HG02623 (cell line): ENCODE measurements at regions not wholly inside any gene's neighbourhood (a gene's known extent, or its start where the extent isn't known, plus 50 kb on each side); places are given as distances from the start of the nearest gene placed in this dataset.

Source experiments
- ATAC-seq: cut with Tn5 transposase; IDR thresholded peaks from one replicate; pipeline ENCODE4 v1.9.1; 2021; ENCODE audit warnings: moderate library complexity; ENCODE audit not compliant: unreplicated experiment

DNA sequence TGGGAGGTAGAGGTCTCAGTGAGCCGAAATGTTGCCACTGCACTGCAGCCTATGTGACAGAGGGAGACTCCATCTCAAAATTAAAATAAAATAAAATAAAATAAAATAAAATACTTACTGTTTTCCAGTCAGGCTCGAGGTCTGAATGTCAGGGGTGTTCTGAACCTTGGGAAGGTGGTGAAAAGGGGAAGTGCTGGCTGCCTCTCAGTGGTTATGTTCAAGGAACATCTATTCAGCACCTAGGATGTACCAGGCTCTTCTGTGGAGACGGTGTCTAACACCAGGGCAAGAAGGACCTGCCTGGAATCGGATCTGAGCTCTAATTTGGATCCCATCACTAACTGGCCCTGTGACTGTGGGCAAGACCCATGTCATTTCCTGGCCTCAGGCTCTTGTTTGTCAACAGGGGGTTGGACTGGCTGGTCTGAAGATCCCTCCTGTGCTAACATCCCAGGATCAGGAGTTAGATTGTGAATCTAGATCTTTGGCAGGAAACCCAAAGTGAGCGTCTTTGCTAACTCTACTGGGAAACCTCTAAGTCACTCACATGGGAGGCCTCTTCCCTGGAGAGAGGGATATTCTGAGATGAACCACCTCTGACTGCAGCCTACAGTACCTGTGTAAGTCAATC lies 63.4 kb upstream of the SIRPG start:
- ATAC-seq: no peak

DNA sequence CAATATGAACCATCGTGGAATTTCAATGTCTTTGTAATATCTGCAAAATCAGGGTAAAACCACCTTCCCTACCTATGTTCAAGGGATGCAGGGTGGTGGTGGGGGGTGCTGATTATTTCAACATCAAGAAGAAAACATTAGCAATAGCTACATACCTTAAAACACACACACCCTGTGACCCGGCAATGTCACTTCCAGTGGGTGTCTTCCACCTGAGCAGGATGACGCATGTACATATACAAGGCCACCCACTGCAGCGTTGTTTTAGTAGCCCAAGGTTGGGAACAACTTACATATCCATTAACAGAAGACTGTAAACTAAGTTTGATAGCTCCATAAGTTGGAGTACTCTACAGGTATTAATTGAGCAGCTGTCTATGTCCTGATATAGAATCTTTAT lies 62.6 kb upstream of the SIRPG start:
- ATAC-seq: no peak

GRCh38 chr20:1718604-1719384 lies 61.2 kb upstream of the SIRPG start:
- no peak for ATAC-seq

DNA sequence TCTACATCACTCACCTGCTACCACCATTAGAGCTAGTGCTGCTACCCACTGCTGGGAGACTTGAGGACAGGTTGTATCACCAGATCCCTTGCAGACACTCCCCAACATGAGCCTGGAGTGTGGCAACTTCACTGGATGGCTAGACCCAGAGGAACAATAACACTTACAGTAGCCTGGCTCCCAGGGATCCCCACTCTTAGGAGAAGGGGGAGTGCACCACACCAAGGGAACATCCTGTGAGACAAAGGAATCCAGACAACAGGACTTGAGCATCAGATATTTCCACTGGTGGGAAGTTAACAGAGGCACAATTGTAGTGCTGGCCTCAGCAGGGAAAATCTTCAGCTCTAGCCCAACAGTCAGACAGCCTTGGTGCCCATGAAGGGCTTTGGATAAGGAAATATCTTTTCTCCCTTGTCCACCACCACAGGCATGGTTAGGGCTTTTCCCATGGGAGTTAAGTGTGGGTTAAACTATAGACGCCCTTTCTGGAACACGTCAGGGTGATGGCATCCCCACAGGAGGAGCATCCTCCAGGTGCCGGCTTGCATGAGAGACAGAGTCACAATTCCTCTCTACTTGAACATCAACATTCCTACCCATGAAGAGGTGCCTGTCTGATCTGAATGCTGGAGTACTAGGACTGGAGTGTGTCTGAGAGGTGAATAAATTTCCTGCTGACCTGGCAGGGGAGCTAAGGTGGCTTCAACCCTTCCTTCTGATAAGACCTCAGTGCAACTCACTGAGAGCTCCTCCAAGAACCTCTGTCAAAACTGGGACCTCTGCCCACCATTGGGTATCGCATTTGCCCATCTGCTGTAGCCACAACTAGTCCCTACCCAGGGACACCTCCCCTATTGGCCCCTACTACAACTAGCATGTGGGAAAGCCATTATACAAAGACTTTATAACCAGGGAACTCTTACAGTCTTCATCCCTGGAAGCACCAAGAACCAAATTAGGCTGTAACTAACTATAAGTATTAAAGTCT lies 55.4 kb upstream of the SIRPG start:
- no peak for ATAC-seq

- no peak for ATAC-seq
Measured at GRCh38 chr20:1711826-1712601, 54.4 kb upstream of the SIRPG start.

DNA sequence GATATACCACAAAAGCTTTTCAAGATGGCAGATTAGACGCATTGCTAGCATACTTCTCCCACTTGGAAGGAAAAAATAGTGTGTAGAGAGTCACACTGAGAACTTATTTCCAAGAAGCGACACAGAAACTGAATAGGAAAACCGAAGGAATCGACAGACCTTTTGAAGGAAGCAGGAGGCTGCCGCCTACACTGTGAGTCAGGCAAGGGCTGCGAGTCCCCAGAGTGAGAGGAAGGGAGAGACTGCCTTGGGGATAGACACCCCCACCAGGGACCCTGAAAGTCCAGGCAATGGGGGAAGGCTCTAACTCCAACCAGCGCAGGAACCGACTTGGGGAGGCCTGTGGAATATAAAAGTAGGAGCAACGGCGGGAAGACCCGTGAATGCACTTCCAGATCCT lies 53.7 kb upstream of the SIRPG start:
- no peak for ATAC-seq

DNA sequence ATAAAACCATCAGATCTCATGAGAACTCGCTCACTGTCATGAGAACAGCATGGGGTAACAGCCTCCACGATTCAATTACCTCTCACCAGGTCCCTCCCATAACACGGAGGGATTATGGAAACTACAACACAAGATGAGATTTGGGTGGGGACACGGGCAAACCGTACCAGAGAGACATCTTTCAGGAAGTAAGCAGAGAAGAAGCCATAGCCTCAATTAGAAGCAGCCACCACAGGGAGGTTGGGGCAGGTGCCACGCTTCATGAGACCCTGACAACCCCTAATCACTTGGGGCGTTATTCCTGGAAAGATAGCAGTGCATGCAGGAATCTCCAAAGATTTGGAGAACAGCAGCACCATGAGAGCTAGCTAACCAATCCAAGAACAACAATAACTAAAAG lies 52.9 kb upstream of the SIRPG start:
- ATAC-seq: no peak

DNA sequence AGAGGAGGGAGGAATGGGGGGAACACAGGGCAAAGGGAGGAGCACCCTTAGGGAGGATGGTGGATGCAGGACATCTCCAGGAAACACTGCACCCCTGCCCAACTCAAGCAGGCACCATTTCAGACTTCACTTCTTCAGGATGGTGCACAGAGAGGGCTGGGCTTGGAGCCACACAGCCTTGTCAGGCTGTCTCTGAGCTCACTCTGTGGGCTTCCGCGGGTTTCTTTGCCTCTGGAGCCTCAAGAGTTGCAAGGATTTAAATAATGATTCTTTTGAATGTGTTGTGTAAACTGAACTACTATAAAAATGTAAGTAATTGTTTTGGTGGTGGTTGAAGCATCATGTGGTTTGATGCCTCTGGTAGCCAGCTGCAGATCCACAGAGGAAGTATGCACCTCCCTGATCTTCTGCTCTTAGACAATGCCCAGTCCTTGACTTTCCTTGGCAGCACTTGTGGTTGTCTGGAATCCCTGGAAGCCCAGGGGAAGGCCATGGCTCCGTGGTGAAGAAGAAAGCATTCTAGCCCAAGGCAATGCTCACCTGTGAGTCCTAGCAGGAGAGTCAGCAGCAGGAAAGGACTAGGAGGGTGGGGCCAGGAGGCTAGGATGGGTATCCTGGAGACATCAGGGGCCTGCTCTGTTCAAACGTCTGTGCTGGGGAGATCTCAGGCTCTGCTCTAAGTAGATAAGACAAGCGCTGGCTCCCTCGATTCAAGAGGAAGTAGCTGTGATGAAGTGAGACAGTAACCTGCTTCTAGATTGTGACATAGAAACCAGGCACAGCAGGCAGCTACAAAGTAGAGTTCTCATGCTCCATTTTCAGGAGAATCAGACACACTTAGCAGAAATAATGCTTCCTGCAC lies 50.2 kb upstream of the SIRPG start:
- no peak for ATAC-seq
